ENCODE measurements at regions not wholly inside any gene's neighbourhood (a gene's known extent, or its start where the extent isn't known, plus 50 kb on each side); places are given as distances from the start of the nearest gene placed in this dataset.

DNA sequence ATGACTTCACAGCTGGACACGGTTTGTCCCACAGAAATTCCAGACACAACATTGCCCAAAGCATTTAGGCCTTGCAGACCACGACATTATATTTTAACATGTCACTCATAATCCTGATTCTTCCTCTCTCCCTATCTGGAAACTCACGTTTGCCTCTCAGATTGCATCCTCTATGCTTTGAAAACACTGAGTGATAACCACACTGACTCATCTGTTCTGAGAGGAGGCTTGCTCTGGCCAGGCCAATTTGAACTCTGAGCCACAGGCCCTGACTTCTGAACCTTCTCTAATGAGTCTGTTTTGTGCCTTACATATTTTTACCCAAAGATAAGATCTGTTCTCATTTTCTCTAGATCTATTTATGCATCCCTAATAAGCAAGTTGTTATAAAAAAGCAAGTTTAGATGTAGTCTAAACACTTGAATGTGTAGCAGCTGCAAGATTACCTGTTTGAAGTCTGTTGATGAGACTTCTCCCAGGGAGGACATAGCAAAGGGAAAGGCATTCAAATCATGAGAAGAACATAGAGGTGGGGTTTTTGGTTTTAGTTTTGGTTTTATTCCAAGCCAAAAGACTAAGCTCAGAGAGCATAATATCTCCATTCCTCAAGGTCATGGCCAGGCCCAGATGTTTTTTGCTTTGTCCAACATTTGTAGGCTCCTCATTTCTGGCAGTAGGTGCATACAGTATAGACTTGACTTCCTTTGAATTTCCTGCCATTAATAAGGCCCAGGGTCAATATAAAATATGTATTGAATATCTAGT, 234.4 kb upstream of the LRTM1 start:
- Histone ChIP-seq H4K20me1 (ENCODE audit: control insufficient read depth, insufficient read depth) (no peaks in the 10 kb centered on the region), H3K9me3 (replicated peaks; ENCODE audit: control insufficient read depth, insufficient read depth, low read length) (no peaks in the 10 kb centered on the region), H3K4me1 (ENCODE audit: control insufficient read depth, insufficient read depth, low read length) (no peaks in the 10 kb centered on the region), H2AFZ (ENCODE audit: control insufficient read depth, low read depth, low read length) (no peak overlapping the region), H3K9ac (ENCODE audit: control insufficient read depth, insufficient read depth, low read length) (no peak overlapping the region), H3K79me2 (ENCODE audit: control insufficient read depth, insufficient read depth, low read length) (no peaks in the 10 kb centered on the region), H3K4me3 (no peak overlapping the region), H3K27me3 (replicated peaks in 1 of 2; ENCODE audit: control insufficient read depth in 2 of 2, insufficient read depth in 2 of 2, low read length in 1 of 2) (no peaks in the 10 kb centered on the region), H3K4me2 (ENCODE audit: control insufficient read depth, insufficient read depth) (no peak overlapping the region), H3K27ac (ENCODE audit: control insufficient read depth, insufficient read depth) (no peak overlapping the region), H3K36me3 (ENCODE audit: control insufficient read depth in 2 of 2, insufficient read depth in 2 of 2, low read length in 1 of 2) (no peaks in the 10 kb centered on the region)
- ATAC-seq (peak; percentile 41; the same call in 2 of the 3 replicates), FAIRE-seq (no peak), DNase-seq (ENCODE audit: low read depth, low spot score) (peak; percentile 19)
- SMC1A ChIA-PET (ENCODE audit: uncharacterized antibody, unreplicated experiment) = interaction anchor here (1.0 kb wide), 1 partner anchor 55 kb away, joined by 3 read pairs; no protein-coding TSS in a partner anchor
- POLR2A ChIA-PET = no interaction called here
- no peak for TF ChIP-seq PAX5 (IDR thresholded peaks at IDR 0.05; ENCODE audit: borderline replicate concordance, low read depth, low read length)
- no peak for TF ChIP-seq ESRRA (IDR thresholded peaks at IDR 0.05; ENCODE audit: low read length)
- no peak for TF ChIP-seq MEF2B (IDR thresholded peaks at IDR 0.05; ENCODE audit: partially characterized antibody, poor library complexity, severe bottlenecking)
- TF ChIP-seq HCFC1 (IDR thresholded peaks at IDR 0.05; ENCODE audit: low read length) = no peak
- no peak for TF ChIP-seq FOS (IDR thresholded peaks at IDR 0.05; ENCODE audit: borderline replicate concordance, extremely low read depth, insufficient read length)
- no peak for TF ChIP-seq CHD4 (IDR thresholded peaks at IDR 0.05)
- no peak for TF ChIP-seq CHD2 (IDR thresholded peaks at IDR 0.05; ENCODE audit: borderline replicate concordance, low read depth, low read length)
- TF ChIP-seq SMAD1 (IDR thresholded peaks at IDR 0.05; ENCODE audit: low read depth, partially characterized antibody) = no peak
- TF ChIP-seq BHLHE40 (IDR thresholded peaks at IDR 0.05; ENCODE audit: borderline replicate concordance in 1 of 2, low read depth in 2 of 2, low read length in 1 of 2) = 0 out of 4 replicates have a peak, but pooled peaks of 1 of the 2 experiments have one; percentile 7
- intact Hi-C loops (cut with micrococcal nuclease; ENCODE audit: unreplicated experiment) (no loop called here), in situ Hi-C loops (cut with MboI) (no loop called here)
- RAD21 ChIA-PET (ENCODE audit: unreplicated experiment) = no interaction called here
- BruUV-seq (replicated peaks) = no TSS peak
- CTCF ChIA-PET = no interaction called here
- 45% methylated on average over 3 of the region's 3 CpGs for WGBS (ENCODE audit: insufficient coverage, insufficient replicate concordance, low lambda C conversion rate, missing lambda C conversion rate)

Measured in GM12878 (cell line).